MM.1S (cell line): ENCODE measurements at regions not wholly inside any gene's neighbourhood (a gene's known extent, or its start where the extent isn't known, plus 50 kb on each side); places are given as distances from the start of the nearest gene placed in this dataset.

Experiments
- DNase-seq: peaks from one replicate; pipeline ENCODE4 v3.0.0-alpha.2; 2015
- H2AFZ ChIP-seq: fragments of 300-600 bp; sonication (generic); 2 replicates; pipeline ENCODE4 v1.6.0; 2016; ENCODE audit warnings: antibody characterized with exemption, low read length
- H3F3A ChIP-seq: fragments of 300-600 bp; sonication (generic); 2 replicates; pipeline ENCODE4 v1.6.1; 2016; ENCODE audit warnings: mild to moderate bottlenecking, antibody characterized with exemption, low read length, moderate library complexity, mixed read lengths; ENCODE audit not compliant: insufficient read depth
- H3K27ac ChIP-seq: fragments of 300-600 bp; sonication (generic); 2 replicates; pipeline ENCODE4 v1.5.1; 2016; ENCODE audit warnings: mild to moderate bottlenecking, low read length
- H3K27me3 ChIP-seq: fragments of 300-600 bp; sonication (generic); replicated peaks from 2 replicates; pipeline ENCODE4 v1.6.0; 2016; ENCODE audit warnings: low read length; ENCODE audit not compliant: insufficient read depth
- H3K36me3 ChIP-seq: fragments of 300-600 bp; sonication (generic); replicated peaks from 2 replicates; pipeline ENCODE4 v1.6.1; 2016; ENCODE audit warnings: mild to moderate bottlenecking, low read length, mixed read lengths; ENCODE audit not compliant: insufficient read depth
- H3K4me1 ChIP-seq: fragments of 300-600 bp; sonication (generic); 2 replicates; pipeline ENCODE4 v1.6.1; 2016; ENCODE audit warnings: low read length, mixed read lengths
- H3K4me2 ChIP-seq: fragments of 300-600 bp; sonication (generic); 2 replicates; pipeline ENCODE4 v1.6.0; 2016; ENCODE audit warnings: low read depth, low read length
- H3K4me3 ChIP-seq: fragments of 300-600 bp; sonication (generic); 2 replicates; pipeline ENCODE4 v1.5.1; 2016; ENCODE audit warnings: low read length, mixed read lengths
- H3K79me2 ChIP-seq: fragments of 300-600 bp; sonication (generic); 2 replicates; pipeline ENCODE4 v1.6.1; 2016; ENCODE audit warnings: mixed run types, low read length, mixed read lengths
- H3K9ac ChIP-seq: fragments of 300-600 bp; sonication (generic); 2 replicates; pipeline ENCODE4 v1.6.1; 2016; ENCODE audit warnings: low read length, mixed read lengths
- H3K9me2 ChIP-seq: fragments of 300-600 bp; sonication (generic); replicated peaks from 2 replicates; pipeline ENCODE4 v1.6.1; 2016; ENCODE audit warnings: mild to moderate bottlenecking, low read length, mixed read lengths; ENCODE audit not compliant: insufficient read depth
- H3K9me3 ChIP-seq: fragments of 300-600 bp; sonication (generic); replicated peaks from 2 replicates; pipeline ENCODE4 v1.6.1; 2016; ENCODE audit warnings: mild to moderate bottlenecking, low read length, mixed read lengths; ENCODE audit not compliant: insufficient read depth
- H4K20me1 ChIP-seq: fragments of 300-600 bp; sonication (generic); 2 replicates; pipeline ENCODE4 v1.6.1; 2016; ENCODE audit warnings: mild to moderate bottlenecking, low read length, moderate library complexity, mixed read lengths; ENCODE audit not compliant: insufficient read depth
- EZH2 ChIP-seq: fragments of 300-600 bp; sonication (generic); optimal IDR thresholded peaks from 2 replicates; pipeline ENCODE3; 2017; ENCODE audit warnings: low read depth, mild to moderate bottlenecking, antibody characterized with exemption, low read length, mixed read lengths
- EZH2phosphoT487 ChIP-seq: fragments of 300-600 bp; sonication (generic); IDR thresholded peaks from 2 replicates; pipeline ENCODE4 v1.6.1; 2018; ENCODE audit warnings: antibody characterized with exemption, low read length
- TF ChIP-seq, protein P1 (sequence below): fragments of 300-600 bp; sonication (generic); IDR thresholded peaks from 2 replicates; pipeline ENCODE4 v1.5.1; 2016; ENCODE audit warnings: antibody characterized with exemption, low read length, mixed read lengths

GRCh38 chr20:48298433-48298832, 513.2 kb upstream of the SULF2 start:
- Histone ChIP-seq H2AFZ (no peak overlapping the region), H3K9me3 (no peaks in the 10 kb centered on the region), H3K4me1 (no peaks in the 10 kb centered on the region), H3F3A (no peaks in the 10 kb centered on the region), H3K4me2 (no peak overlapping the region), H3K4me3 (no peak overlapping the region), H3K27ac (no peak overlapping the region), H3K9me2 (no peaks in the 10 kb centered on the region), H3K79me2 (no peaks in the 10 kb centered on the region), H3K36me3 (no peaks in the 10 kb centered on the region), H4K20me1 (no peaks in the 10 kb centered on the region), H3K27me3 (no peaks in the 10 kb centered on the region), H3K9ac (no peak overlapping the region)
- TF ChIP-seq EZH2phosphoT487 (no peak), EZH2 (no peak)
- TF ChIP-seq, protein P1, sequence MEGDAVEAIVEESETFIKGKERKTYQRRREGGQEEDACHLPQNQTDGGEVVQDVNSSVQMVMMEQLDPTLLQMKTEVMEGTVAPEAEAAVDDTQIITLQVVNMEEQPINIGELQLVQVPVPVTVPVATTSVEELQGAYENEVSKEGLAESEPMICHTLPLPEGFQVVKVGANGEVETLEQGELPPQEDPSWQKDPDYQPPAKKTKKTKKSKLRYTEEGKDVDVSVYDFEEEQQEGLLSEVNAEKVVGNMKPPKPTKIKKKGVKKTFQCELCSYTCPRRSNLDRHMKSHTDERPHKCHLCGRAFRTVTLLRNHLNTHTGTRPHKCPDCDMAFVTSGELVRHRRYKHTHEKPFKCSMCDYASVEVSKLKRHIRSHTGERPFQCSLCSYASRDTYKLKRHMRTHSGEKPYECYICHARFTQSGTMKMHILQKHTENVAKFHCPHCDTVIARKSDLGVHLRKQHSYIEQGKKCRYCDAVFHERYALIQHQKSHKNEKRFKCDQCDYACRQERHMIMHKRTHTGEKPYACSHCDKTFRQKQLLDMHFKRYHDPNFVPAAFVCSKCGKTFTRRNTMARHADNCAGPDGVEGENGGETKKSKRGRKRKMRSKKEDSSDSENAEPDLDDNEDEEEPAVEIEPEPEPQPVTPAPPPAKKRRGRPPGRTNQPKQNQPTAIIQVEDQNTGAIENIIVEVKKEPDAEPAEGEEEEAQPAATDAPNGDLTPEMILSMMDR: no peak
- no peak for DNase-seq

DNA sequence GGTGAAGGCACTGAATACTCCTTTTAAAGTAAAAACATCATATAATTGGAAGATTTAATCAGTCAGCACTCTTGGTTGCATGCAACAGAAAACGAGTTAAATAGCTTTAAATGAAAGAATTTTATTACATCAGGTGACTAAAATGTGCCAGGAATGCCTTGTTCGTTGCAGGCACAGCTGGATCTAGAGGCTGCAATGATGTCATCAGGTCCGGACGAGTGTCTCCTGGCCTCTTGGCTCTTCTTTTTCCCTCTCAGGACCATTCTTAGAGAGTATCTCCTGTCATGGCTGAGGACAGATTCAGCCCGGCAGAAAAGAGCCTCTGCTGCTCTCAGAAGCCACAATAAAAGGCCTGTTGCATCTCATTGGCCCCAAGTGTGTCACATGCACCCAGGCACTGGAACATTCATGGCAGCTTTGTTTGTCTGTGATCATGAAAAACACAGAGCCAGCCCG, 510.7 kb upstream of the SULF2 start:
- no peaks in the 10 kb centered on the region for H3K9me3 ChIP-seq
- H3K9me2 ChIP-seq: no peaks in the 10 kb centered on the region
- H3K9ac ChIP-seq: no peak overlapping the region
- H3K27me3 ChIP-seq: no peaks in the 10 kb centered on the region
- H3K27ac ChIP-seq: no peak overlapping the region
- no peak for TF ChIP-seq EZH2
- TF ChIP-seq EZH2phosphoT487: no peak
- TF ChIP-seq, protein P1: no peak
- no peaks in the 10 kb centered on the region for H3K36me3 ChIP-seq
- no peaks in the 10 kb centered on the region for H3K4me1 ChIP-seq
- no peak for DNase-seq
- no peaks in the 10 kb centered on the region for H4K20me1 ChIP-seq
- no peaks in the 10 kb centered on the region for H3F3A ChIP-seq
- no peaks in the 10 kb centered on the region for H3K79me2 ChIP-seq
- H3K4me3 ChIP-seq: no peak overlapping the region
- no peak overlapping the region for H2AFZ ChIP-seq
- H3K4me2 ChIP-seq: no peak overlapping the region

GRCh38 chr20:48295445-48295903, 510.2 kb upstream of the SULF2 start:
- H3K4me3 ChIP-seq: no peak overlapping the region
- no peaks in the 10 kb centered on the region for H3K9me3 ChIP-seq
- no peak for TF ChIP-seq EZH2phosphoT487
- TF ChIP-seq, protein P1: 0 out of 2 replicates have a peak, but pooled peaks have one; percentile 16
- TF ChIP-seq EZH2: no peak
- H3K9ac ChIP-seq: no peak overlapping the region
- H3F3A ChIP-seq: no peaks in the 10 kb centered on the region
- H3K27ac ChIP-seq: no peak overlapping the region
- DNase-seq: no peak
- no peak overlapping the region for H3K4me2 ChIP-seq
- H3K36me3 ChIP-seq: no peaks in the 10 kb centered on the region
- H3K9me2 ChIP-seq: no peaks in the 10 kb centered on the region
- H3K4me1 ChIP-seq: no peaks in the 10 kb centered on the region
- no peak overlapping the region for H2AFZ ChIP-seq
- no peaks in the 10 kb centered on the region for H3K27me3 ChIP-seq
- no peaks in the 10 kb centered on the region for H3K79me2 ChIP-seq
- no peaks in the 10 kb centered on the region for H4K20me1 ChIP-seq
